ENCODE measurements at regions not wholly inside any gene's neighbourhood (a gene's known extent, or its start where the extent isn't known, plus 50 kb on each side); places are given as distances from the start of the nearest gene placed in this dataset.

DNA sequence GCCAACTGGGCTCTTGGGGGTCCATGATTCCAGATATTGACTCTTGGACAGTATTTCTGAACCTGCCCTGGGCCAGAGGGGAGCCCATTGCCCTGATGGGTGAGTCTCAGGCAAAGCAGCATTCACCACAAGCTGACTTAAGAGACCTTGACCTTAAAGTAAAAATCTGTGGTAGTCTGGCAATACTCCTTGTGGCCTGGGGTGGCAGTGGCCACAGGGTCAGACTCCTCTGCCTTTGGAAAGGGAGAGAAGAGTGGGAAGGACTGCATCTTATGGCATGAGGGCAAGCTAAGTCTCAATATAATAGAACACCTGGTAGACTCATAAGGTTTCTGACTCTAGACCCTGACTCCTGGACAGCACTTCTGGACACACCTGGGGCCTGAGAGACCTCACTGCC, 340.3 kb upstream of the MAD2L1 start:
- TF ChIP-seq, protein P1, sequence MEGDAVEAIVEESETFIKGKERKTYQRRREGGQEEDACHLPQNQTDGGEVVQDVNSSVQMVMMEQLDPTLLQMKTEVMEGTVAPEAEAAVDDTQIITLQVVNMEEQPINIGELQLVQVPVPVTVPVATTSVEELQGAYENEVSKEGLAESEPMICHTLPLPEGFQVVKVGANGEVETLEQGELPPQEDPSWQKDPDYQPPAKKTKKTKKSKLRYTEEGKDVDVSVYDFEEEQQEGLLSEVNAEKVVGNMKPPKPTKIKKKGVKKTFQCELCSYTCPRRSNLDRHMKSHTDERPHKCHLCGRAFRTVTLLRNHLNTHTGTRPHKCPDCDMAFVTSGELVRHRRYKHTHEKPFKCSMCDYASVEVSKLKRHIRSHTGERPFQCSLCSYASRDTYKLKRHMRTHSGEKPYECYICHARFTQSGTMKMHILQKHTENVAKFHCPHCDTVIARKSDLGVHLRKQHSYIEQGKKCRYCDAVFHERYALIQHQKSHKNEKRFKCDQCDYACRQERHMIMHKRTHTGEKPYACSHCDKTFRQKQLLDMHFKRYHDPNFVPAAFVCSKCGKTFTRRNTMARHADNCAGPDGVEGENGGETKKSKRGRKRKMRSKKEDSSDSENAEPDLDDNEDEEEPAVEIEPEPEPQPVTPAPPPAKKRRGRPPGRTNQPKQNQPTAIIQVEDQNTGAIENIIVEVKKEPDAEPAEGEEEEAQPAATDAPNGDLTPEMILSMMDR (IDR thresholded peaks at IDR 0.05; ENCODE audit: unreplicated experiment): no peak
- no peak overlapping the region for H3K27ac Mint-ChIP-seq
- no peak overlapping the region for H3K4me3 Mint-ChIP-seq
- no peaks in the 10 kb centered on the region for H3K27me3 Mint-ChIP-seq (ENCODE audit: low read depth)
- H3K4me1 Mint-ChIP-seq: no peaks in the 10 kb centered on the region
- H3K9me3 Mint-ChIP-seq: peaks cover 44% of the 10 kb centered on the region
- peaks cover 11% of the 10 kb centered on the region for H3K36me3 Mint-ChIP-seq
- no peak for DNase-seq (ENCODE audit: low spot score in 2 of 2, unreplicated experiment in 2 of 2)

DNA sequence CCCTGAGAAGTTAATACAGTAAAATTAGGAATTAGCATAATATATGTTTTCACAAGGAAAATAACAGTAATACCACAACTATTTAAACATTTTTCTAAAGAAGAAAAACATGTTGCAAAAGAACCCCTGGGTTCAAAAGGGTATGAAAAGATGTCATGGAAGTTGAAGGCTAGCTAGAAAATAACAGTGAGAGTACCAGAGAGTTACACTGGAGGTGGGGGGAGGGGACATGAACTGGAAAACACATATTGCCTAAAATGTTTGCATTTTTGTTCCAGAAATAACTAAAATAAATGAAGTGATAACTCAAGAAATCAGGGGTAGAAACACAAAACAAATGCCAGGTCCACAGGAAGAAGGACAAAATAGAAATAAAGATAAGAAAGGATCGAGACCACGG, 336.6 kb upstream of the MAD2L1 start:
- Mint-ChIP-seq H3K27me3 (ENCODE audit: low read depth) (no peaks in the 10 kb centered on the region), H3K36me3 (peaks cover 4% of the 10 kb centered on the region), H3K4me3 (no peak overlapping the region), H3K4me1 (peaks cover 13% of the 10 kb centered on the region), H3K9me3 (peaks cover 11% of the 10 kb centered on the region), H3K27ac (no peak overlapping the region)
- DNase-seq (ENCODE audit: low spot score in 2 of 2, unreplicated experiment in 2 of 2): no peak
- TF ChIP-seq, protein P1 (IDR thresholded peaks at IDR 0.05; ENCODE audit: unreplicated experiment): no peak

DNA sequence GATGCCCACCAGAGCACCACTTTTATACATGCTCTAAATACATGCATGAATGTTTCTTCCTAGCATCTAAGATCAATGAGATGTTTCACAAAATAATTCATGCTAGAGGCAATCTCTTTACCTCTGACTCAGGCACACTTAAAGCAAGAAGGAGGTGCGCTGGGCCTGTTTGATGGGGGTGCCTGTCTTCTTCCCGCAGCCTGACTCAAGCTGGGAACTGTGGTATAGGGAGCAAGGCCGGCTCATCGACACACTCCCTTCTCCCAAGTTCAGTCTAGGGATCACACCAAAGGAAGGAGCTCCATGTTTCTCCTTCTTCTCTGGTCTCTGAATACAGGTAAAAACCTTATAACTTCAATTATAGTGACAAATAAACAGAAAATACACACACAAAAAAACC, 333.8 kb upstream of the MAD2L1 start:
- TF ChIP-seq, protein P1 (IDR thresholded peaks at IDR 0.05; ENCODE audit: unreplicated experiment): no peak
- peaks cover 13% of the 10 kb centered on the region for H3K4me1 Mint-ChIP-seq
- no peaks in the 10 kb centered on the region for H3K9me3 Mint-ChIP-seq
- no peak overlapping the region for H3K27ac Mint-ChIP-seq
- no peak for DNase-seq (ENCODE audit: low spot score in 2 of 2, unreplicated experiment in 2 of 2)
- no peak overlapping the region for H3K4me3 Mint-ChIP-seq
- H3K27me3 Mint-ChIP-seq (ENCODE audit: low read depth): no peaks in the 10 kb centered on the region
- no peaks in the 10 kb centered on the region for H3K36me3 Mint-ChIP-seq

DNA sequence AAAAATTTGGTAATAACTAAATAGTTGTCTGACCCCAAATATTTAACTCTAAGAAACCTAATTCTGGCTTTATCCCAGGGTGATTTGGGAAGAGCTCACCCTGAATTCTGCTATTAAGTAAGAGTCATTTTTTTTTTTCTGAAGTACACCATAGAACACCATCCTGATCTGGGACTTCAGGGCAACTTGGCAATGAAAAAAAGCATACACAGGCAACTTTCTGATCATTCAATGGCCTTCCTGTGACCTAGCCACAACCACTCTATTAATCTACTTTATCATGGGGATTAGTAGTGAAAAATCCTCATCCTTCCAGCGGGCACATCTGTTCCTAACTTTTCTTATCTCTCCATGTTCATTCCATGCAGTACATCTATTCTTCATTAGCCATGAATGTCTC, 333.2 kb upstream of the MAD2L1 start:
- Mint-ChIP-seq H3K9me3 (no peaks in the 10 kb centered on the region), H3K36me3 (no peaks in the 10 kb centered on the region), H3K4me1 (peaks cover 13% of the 10 kb centered on the region), H3K4me3 (no peak overlapping the region), H3K27me3 (ENCODE audit: low read depth) (no peaks in the 10 kb centered on the region), H3K27ac (peak overlapping the region; percentile 14)
- DNase-seq (ENCODE audit: low spot score in 2 of 2, unreplicated experiment in 2 of 2): no peak
- TF ChIP-seq, protein P1 (IDR thresholded peaks at IDR 0.05; ENCODE audit: unreplicated experiment): no peak

DNA sequence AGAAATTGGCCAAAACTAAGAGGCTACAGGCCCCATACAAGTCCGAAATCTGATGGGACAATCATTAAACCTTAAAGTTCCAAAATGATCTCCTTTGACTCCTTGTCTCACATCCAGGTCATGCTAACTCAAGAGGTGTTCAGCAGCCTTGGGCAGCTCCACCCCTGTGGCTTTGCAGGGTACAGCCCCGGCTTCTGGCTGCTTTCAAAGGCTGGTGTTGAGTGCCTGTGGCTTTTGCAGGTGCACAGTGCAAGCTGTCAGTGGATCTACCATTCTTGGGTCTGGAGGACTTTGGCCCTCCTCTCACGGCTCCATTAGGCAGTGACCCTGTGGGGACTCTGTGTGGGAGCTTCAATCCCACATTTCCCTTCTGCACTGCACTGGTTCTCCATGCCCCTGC, 329.1 kb upstream of the MAD2L1 start:
- H3K36me3 Mint-ChIP-seq: no peaks in the 10 kb centered on the region
- no peaks in the 10 kb centered on the region for H3K27me3 Mint-ChIP-seq (ENCODE audit: low read depth)
- H3K4me3 Mint-ChIP-seq: no peak overlapping the region
- H3K4me1 Mint-ChIP-seq: peaks cover 5% of the 10 kb centered on the region
- peaks cover 3% of the 10 kb centered on the region for H3K9me3 Mint-ChIP-seq
- H3K27ac Mint-ChIP-seq: no peak overlapping the region
- TF ChIP-seq, protein P1 (IDR thresholded peaks at IDR 0.05; ENCODE audit: unreplicated experiment): no peak
- DNase-seq (ENCODE audit: low spot score in 2 of 2, unreplicated experiment in 2 of 2): no peak

DNA sequence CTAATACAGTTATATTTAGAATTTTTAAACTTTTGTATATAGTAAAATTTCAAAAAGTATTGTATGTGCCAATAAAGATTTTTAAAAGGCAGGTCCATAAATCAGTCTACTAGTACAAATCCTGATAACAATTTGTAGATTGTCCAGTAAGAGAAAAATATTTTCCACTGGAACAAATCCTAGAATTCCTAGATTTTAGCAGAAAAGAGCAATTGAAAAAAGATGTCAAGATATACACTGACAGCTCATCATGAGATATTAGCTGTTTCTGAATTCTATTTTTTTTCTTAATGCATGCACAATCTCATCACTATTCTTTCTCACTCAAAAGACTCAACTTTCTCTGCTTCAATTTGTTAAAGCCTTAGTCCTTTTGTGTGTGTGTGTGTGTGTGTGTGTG, 289.2 kb upstream of the MAD2L1 start:
- DNase-seq (ENCODE audit: low spot score in 2 of 2, unreplicated experiment in 2 of 2): no peak
- no peak overlapping the region for H3K27ac Mint-ChIP-seq
- peaks cover 4% of the 10 kb centered on the region for H3K9me3 Mint-ChIP-seq
- TF ChIP-seq, protein P1 (IDR thresholded peaks at IDR 0.05; ENCODE audit: unreplicated experiment): no peak
- no peaks in the 10 kb centered on the region for H3K4me1 Mint-ChIP-seq
- no peak overlapping the region for H3K4me3 Mint-ChIP-seq
- no peaks in the 10 kb centered on the region for H3K36me3 Mint-ChIP-seq
- no peaks in the 10 kb centered on the region for H3K27me3 Mint-ChIP-seq (ENCODE audit: low read depth)
